Medulla oblongata (tissue), 1 donor: ENCODE measurements at regions not wholly inside any gene's neighbourhood (a gene's known extent, or its start where the extent isn't known, plus 50 kb on each side); places are given as distances from the start of the nearest gene placed in this dataset.
"Not testable (repeated sequence)": the region's sequence is repeated elsewhere in the genome, so short reads cannot be mapped to it uniquely, and the experiment has no call there.

Experiments
- DNase-seq: peaks from one replicate; pipeline ENCODE4 v3.0.0-alpha.2; 2015; ENCODE audit errors: extremely low spot score

DNA sequence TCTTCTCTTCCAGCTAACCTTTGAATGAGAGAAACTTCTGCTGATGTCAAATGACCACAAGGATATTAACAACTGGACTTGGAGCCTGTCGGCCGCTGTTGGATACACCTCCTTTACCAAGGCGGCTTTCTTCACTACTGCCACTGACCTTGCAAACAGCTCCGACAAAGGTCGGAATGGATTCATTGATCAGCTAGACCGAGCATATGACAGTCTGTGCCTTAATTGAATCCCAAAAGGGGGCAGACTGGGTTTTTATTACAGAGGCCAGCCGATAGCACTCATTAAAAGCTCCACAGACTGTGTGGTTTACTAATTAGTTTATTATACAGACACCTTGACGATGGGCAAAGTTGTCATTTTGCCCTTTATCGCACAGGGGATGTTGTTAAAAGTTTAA is 394.5 kb downstream of the RERGL start:
- DNase-seq, result no peak

DNA sequence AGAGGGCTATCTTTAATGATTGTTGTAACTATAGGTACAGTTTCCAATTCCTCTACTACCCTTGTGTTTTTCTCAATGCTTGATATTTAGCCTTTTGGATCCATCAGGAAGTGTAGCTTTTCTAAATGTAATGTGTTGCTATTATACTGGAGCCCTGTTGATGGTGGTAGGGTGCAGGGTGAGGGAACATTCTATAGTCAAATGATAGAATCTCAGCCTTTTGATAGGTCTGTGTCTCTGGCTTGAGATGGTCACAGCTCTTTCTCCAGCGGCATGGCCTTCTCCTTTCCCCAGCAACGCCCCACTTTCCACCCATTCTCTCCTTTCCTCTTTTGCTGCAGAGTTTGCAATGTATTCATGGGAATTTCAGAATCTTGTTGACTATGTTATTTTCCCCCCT is 398.6 kb downstream of the RERGL start:
- DNase-seq, result no peak

DNA sequence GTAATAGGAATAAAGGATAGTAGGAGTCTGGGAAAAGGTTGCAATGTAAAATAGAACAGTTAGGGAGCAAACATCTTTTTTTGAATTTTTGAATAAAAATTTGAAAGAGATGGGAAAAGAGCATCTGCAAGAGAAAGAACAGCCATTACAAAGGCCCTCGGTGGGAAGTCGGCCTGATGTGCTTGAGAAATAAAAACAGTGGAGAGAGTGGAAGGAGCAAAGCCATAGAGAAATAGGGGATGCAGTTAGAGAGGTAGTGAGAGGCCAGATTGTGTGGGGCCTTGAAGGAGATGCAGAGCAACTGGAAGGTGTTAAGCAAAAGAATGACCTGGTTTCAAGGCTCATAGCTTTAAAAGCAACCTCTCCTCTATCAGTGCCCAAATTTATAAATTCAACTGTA is 409.8 kb downstream of the RERGL start:
- no peak for DNase-seq

DNA sequence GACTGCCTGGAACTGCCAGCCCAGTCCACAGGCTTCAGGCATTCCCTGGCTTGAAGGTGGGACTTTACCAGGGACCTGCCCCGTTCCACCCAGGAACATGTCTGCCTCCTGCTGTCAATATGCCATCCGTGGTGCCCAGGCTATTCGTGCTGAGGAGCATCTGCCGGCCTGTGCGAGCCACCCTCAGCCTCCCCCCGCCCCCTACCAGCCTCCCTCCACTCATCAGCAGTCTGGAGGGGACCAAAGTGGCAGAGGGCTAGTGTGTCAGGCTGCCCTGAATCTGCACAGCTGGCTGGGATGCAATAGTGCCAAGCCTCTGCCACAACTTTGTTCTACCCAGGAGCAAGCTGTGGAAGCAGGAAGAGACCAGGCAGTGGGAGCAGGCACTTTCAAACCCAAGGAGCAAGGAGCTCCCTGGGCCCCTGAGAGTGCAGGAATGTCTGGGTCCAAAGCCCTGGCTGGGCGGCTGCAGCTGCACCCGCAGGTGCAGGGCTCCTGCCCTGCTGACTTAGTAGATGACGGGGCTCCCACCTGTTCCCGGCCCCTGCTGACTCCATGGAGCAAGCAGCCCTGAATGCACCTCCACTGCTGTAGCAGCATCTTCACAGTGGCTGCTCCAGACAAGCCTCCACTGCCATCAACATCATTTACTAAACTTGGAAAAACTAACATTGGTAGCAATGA is 423.2 kb downstream of the RERGL start:
- no peak for DNase-seq

DNA sequence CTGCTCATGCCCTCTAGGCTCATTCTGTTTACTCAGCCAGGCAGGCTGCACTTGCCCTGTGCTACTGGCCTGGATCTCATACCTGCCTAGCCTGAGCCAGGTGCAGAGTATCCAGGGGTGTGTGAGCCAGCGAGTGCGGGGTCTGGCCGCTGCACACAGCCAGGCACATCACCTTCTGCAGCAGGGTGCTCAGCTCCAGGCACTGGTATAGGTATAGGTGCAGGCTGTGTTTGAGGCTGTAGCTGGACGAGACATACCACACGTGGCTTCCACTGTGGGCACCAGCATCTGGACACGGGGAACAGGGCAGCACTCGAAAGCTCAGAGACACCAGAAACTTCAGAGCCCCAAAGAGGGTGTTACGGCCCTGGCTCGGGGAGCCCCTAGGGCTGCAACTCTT is 424.2 kb downstream of the RERGL start:
- DNase-seq, result no peak

DNA sequence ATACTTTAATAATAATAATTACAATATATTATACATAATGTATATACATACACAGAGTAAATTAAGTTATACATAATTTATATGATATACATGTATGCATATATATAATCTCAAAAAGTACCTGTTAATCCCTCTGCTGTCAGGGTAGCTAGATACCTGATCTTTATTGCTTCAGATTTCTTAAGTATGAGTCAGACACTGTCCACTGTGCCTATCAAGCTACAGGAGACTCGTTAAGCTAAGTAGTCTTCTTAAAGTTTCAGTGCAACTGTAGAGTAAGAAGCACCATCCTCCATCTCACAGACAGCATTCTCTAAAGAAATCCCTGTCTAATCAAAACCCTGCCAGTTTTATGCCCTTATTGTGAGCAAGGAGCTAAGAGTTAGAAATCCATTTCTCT is 428.7 kb downstream of the RERGL start:
- DNase-seq, result no peak

DNA sequence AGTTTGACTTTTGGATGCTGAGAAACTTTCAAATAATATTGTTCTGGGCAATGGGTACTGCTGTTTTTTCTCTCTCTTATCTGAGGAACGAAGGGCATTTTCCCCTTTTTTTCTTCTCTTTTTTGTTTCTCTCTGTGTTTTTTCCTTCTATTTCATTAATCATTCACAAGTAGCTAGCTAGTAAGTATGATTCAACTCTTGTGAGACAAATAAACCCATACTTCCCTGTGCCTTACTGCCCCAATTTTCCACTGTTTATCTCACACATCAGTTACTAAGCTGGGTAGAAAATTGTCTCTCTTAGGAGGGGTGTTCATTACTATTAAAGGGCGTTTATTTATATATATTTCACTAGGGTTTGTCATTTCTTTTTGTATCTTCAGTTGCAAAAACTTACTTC is 437.6 kb downstream of the RERGL start:
- DNase-seq, result no peak

DNA sequence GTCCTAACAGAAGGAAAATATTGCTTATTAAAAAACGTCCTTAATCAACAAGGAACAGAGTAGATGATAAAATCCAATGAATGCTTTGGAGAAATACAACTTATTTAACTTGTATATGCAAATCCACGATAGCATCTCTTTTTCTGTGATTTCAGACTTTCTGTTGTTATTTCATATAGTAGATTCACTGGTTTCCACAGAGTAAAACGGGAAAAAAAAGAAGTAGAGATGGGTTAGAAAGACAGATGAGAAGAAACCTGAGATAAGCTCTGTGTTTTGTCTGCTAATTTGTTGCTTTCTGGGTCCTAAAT is 447.7 kb downstream of the RERGL start:
- DNase-seq, result no peak

DNA sequence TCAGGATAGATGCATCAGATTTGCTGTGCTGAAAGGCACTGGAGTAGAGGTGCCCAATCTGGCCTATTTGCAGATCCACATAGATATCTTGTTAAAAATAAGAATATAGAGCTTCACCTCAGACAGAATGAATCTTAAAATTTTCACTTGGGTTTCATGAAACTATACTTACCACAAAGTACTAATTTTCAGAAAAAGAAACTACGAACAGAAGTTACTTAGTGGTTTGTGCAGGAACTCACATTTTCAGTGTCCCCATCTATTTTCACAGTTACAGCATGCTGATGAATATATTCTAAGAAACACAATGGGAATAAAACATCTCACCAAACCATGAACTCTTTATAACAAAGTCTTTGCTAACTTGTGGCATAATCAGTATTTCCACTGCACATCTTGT is 449.4 kb downstream of the RERGL start:
- no peak for DNase-seq

DNA sequence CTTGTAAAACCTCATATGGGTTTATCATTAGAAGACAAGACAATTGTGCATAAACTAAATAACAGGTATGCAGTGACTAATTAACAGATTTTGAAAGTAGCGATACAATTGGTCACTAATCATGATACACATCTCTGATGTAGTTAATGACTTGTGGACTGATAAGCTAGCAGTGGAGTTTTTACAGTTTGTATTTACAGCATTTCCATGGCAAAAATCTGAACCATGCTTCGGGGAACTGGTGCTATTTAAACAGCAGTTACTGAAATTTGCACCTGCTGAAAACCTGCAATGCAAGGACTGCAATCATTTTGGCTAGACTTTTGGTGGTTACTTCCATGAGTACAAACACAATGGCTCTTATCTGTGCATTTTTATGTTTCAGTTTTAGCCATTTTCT is 471.2 kb downstream of the RERGL start:
- DNase-seq, result no peak

DNA sequence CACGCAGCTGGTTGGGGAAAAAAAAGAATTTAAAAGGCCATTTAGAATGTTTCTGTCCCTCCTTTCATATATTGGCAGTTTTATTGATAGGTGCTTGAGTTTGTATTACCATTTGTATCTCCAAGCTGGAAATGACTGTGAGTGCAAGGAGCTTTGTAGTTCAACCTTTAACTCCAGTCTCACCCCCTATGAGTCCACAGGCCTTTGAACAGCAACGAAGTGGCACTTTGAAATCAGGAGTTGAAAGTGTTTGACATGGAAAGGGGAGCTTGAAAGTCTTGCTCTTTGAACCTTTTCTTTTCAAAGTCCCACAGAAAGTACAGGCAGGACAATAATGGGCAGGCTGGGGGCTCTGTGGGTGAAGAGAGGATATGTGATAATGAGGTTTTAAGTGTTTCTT is 480.3 kb downstream of the RERGL start:
- DNase-seq, result no peak

DNA sequence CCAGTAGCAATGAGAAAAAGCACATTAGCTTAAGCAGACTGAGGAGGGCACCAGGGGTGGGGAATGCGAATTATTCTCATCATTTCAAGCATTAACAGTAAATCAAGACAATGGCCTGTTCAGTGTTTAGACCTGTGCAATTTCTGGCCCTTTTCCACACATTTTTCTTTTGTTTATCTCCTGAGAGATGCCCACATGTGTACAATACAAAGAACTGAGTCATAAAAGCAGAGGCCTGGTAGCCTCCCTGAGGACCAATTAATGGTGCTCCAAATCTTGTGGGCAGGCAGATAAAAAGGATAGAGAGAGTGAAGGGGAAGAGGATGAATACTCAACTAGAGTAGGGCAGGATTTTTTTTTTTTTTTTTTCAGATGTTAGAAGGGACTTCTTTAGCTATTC is 480.8 kb downstream of the RERGL start:
- no peak for DNase-seq

DNA sequence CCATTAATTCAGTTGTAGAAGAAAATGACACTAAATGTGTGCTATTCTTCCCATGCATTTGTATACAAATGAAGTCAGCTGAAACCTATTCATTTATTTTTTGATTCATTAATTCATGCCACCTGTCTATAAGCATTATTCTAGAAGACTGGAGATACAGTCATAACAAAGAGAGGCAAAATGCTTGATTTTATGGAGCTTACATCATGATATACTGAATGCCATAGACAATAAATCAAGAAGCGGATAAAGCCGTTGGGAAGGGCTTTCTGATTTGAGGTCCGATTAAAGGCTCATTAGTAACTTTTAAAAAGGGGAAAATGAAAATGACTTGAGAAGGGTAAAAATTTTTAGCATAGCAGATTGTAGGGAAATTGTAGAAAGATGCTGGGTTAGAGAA is 494.9 kb downstream of the RERGL start:
- DNase-seq, result no peak

DNA sequence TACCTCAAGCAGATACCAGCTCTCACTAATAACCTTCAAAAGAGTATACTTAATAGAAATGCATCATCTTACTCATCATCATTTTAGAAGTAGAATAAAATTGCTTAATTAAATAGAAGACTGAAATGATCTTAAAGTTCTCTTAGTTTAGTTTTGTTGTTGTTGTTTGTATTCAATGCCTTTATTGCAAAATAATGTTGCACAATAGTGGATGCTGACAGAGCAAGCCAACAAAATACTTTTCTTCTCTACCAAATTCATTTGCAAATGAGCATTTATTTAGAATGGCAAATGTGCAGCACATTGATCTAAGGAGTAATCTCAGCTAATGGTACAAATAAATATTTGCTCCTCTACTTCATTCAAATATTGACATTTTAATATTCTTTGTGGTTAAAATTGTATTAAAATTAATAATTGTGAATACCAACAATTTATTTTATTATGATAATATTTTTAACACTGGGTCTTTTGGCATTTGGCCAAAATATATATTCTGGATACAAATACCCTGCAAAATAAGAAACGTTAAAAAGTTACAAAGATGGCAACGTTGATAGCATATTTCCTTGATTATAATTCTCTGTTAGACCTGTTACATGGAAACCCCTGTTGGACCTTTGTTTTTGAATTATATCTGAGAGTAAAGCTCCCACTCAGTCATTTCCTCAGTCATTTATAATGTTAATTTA is 496.1 kb downstream of the RERGL start:
- DNase-seq, result no peak

DNA sequence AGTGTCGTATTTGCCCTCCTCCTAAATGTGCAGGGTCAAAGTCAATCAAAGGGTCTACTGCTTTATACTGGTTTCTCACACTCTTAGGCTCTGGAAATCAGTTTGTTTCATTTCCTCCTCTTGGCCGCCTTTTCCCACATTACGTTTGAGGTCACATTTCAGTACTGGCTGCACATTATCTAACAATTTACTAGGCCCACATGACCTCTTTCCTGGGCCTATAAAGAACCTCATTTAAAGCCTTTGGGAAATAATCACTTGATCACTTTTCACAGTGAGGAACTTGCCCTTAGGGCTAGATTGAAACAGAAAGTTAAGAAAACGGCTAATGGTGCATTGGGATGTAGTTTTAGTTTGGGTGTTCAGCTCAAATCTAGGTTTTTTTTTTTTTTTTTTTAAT is 497.5 kb downstream of the RERGL start:
- no peak for DNase-seq

DNA sequence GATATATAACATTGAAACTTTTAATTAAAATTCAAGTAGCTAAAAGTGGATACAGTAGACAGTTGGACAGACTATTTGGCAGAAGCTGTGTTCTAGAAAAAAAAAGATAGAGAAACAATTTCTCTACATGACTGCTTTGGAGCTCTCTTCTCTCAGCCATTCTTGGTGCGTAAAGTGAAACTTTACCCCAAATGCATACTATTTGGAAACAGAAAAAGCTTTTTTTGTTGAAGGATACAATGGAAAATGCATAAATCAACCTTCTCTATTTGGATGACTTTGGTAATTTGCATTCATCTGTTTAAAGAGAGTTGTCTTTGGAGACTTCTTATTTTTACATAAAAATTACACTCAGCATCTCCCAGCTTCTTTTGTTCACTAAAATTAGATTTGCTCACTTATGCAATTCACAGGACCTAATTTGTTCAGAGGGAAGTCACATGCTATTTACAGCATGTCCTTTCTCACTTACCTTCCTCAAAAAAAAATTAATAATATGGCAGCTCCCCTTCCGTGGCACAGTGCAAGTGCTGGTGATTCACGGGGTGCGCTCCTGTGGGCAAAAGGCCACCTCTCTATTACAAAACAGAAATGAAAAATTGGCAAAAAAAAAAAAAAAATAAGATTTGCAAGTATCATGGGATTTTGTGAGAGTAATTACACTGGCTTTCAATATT is 498.9 kb downstream of the RERGL start:
- no peak for DNase-seq

DNA sequence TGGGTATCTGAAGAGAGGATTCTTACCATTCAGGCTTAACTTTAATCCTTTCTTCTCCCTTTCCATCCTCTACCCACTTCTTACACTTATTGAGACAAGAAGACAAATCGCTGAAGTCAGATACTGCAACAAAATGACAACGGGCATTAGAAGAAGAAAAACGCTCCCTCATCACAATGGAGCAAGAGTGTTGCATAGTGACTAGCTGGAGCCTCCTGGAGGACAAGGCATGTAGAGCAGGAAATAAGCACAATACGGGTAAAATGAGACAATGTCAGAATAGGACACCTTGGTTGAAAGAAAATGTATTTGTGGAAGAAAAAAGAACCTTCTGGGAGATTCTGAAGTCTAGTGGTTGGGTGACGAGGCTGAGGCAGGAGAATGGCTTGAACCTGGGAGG is 501.0 kb downstream of the RERGL start:
- DNase-seq, result peak; percentile 29

DNA sequence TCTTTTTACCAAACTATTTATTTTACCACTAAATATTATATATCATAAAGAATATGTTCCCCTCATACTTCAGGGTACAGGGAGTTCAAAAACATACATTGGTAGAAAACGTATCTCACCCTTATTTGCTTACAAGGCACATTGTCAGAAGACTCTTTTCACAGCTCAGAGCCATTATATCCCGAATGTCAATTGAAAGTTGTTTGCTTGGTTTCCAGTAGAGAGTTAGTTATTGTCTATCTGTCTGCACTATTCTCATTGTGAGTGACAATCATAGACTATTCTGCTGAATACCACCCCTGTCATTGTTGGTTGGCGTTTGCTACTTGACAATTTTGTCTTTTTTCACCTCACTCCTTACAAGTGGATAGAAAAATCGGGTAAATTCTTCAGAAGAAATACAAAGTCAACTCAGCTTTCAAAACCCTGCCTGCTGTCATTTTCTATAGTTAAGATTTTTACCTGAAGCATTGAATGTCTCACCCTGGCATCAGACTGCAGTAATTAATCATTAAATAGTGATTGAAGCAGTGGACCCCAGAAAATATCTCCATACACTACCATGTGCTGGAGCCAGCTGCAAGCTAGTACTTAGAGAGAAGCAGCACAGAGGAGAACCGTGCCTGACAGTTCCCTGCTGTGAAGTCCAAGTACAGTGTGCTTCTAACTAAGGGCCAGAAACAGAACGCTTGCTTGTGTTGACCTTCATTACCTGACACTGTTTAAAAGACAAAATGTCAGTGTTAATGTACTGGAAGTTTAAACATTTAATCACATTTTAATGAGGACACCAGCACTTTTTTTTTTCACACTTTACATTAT is 510.6 kb downstream of the RERGL start:
- DNase-seq, result no peak

DNA sequence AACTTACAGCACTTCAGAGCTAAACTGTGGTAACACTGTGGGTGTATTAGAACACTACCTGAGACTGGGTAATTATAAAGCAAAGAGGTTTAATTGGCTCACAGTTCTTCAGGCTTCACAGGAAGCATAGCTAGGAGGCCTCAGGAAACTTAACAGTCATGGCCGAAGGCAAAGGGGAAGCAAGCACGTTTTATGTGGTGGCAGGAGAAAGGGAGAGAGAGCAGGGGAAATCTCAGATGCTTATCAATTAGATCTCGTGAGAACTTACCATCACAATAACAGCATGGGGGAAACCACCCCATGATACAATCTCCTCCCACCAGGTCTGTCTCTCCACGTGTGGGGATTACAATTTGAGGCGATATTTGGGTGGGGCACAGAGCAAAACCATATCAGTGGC is 512.6 kb downstream of the RERGL start:
- no peak for DNase-seq

DNA sequence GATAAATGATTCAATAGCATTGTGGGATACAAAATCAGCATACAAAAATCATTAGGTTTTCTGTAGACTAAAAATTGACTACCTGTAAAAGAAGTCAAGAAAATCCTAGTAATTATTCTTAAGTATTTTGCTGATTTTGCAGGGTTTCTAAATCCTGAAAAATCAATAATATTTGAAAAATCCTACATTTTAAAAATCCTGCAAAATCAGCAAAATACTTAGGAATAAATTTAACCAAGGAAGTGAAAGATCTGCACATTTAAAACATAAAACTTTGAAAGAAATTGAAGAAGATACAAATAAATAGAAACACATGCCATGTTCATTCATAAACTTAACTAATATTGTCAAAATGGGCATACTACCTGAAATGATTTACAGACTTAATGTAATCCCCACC is 517.7 kb downstream of the RERGL start:
- no peak for DNase-seq

DNA sequence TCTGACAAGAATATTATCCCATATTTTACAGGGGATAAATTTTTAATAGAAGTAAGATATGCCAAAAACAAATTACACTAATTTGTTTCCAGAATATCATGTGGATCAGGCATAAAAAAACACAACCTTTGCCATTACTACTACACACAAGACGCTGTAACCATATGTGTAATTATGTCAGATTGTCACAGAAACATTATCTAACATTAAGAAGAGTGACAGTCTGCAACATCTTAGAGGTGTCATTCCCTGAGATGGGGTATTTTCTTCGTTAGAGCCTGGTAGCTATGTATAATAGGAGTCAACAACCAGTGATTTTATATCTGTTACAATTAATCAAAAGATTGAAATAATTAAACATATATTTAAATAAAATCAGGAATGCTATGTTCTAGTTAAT is 518.9 kb downstream of the RERGL start:
- DNase-seq, result no peak

DNA sequence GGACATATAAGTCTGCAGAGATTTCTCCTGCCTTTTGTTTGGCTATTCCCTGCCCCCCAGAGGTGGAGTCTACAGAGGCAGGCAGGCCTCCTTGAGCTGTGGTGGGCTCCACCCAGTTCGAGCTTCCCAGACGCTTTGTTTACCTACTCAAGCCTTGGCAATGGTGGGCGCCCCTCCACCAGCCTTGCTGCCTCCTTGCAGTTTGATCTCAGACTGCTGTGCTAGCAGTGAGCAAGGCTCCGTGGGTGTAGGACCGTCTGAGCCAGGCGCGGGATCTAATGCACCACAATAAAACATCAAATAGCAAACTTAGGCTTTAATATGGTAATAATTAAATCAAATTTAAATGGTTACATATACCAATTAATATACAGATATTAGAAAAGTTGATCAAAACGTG is 525.4 kb downstream of the RERGL start:
- DNase-seq, result not testable (repeated sequence)

DNA sequence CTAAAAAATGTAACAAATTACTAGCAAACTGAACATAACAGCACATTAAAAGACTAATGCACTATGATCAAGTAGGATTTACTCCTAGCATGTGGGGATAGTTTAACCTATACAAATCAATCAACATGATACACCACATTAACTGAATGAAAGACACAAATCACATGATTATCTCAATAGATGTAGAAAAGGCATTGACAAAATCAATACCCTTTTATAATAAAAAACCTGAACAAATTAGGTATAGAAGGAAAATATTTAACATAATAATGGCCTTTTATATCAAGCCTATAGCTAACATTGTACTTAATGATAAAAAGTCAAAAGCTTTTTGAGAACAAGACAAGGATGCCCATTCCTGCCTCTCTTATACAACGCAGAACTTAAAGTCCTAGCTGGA is 540.0 kb downstream of the RERGL start:
- DNase-seq, result no peak
